Nephron progenitor cell (in vitro differentiated cells): ENCODE measurements at regions not wholly inside any gene's neighbourhood (a gene's known extent, or its start where the extent isn't known, plus 50 kb on each side); places are given as distances from the start of the nearest gene placed in this dataset.
A peak's percentile ranks its signal among the peaks of the same experiment; 100 is the strongest.

ENCODE experiments used
- DNase-seq: peaks from one replicate; pipeline ENCODE4 v3.0.0; 2021
- H3K27ac Mint-ChIP-seq: 2 replicates; pipeline ENCODE4 v1.8.0; 2021; ENCODE audit warnings: mild to moderate bottlenecking, moderate library complexity, mixed read lengths
- H3K27me3 Mint-ChIP-seq: 2 replicates; pipeline ENCODE4 v1.8.0; 2021; ENCODE audit warnings: mild to moderate bottlenecking, low read depth, mixed read lengths; ENCODE audit not compliant: poor library complexity
- H3K36me3 Mint-ChIP-seq: 2 replicates; pipeline ENCODE4 v1.8.0; 2021; ENCODE audit warnings: low read depth, mixed read lengths
- H3K4me1 Mint-ChIP-seq: 2 replicates; pipeline ENCODE4 v1.8.0; 2021; ENCODE audit warnings: mixed read lengths
- H3K4me3 Mint-ChIP-seq: 2 replicates; pipeline ENCODE4 v1.8.0; 2021; ENCODE audit warnings: mild to moderate bottlenecking, moderate library complexity, mixed read lengths
- H3K9me3 Mint-ChIP-seq: 2 replicates; pipeline ENCODE4 v1.8.0; 2021; ENCODE audit warnings: mild to moderate bottlenecking, moderate library complexity, mixed read lengths
- CTCF ChIP-seq: fragments of 200-600 bp; sonication (generic); IDR thresholded peaks from 2 replicates; pipeline ENCODE4 v1.5.0; 2021; ENCODE audit warnings: antibody characterized with exemption

- DNase-seq: no peak
- Mint-ChIP-seq H3K36me3 (no peaks in the 10 kb centered on the region), H3K4me1 (peaks cover 25% of the 10 kb centered on the region), H3K27ac (no peak overlapping the region), H3K4me3 (no peak overlapping the region), H3K9me3 (no peaks in the 10 kb centered on the region), H3K27me3 (peaks cover 25% of the 10 kb centered on the region)
- no peak for TF ChIP-seq CTCF
These were observed 101.6 kb downstream of the TENT4A start for GRCh38 chr5:6814816-6815215.

- DNase-seq: no peak
- peaks cover 10% of the 10 kb centered on the region for H3K36me3 Mint-ChIP-seq
- H3K9me3 Mint-ChIP-seq: peaks cover 22% of the 10 kb centered on the region
- peaks cover 39% of the 10 kb centered on the region for H3K4me1 Mint-ChIP-seq
- no peak overlapping the region for H3K4me3 Mint-ChIP-seq
- no peak for TF ChIP-seq CTCF
- H3K27me3 Mint-ChIP-seq: peaks cover 23% of the 10 kb centered on the region
- no peak overlapping the region for H3K27ac Mint-ChIP-seq
These were observed 105.6 kb downstream of the TENT4A start for GRCh38 chr5:6818594-6819511.

- DNase-seq: peak; percentile 27
- Mint-ChIP-seq H3K36me3 (peaks cover 10% of the 10 kb centered on the region), H3K9me3 (peaks cover 27% of the 10 kb centered on the region), H3K4me1 (peaks cover 43% of the 10 kb centered on the region), H3K27me3 (peaks cover 20% of the 10 kb centered on the region), H3K4me3 (no peak overlapping the region), H3K27ac (no peak overlapping the region)
- peak; percentile 57 for TF ChIP-seq CTCF
These were observed 106.3 kb downstream of the TENT4A start for GRCh38 chr5:6819521-6819920.

- peak; percentile 89 for TF ChIP-seq CTCF
- DNase-seq: peak; percentile 81
- no peak overlapping the region for H3K27ac Mint-ChIP-seq
- no peak overlapping the region for H3K4me3 Mint-ChIP-seq
- peaks cover 14% of the 10 kb centered on the region for H3K36me3 Mint-ChIP-seq
- peaks cover 12% of the 10 kb centered on the region for H3K27me3 Mint-ChIP-seq
- H3K9me3 Mint-ChIP-seq: peaks cover 34% of the 10 kb centered on the region
- H3K4me1 Mint-ChIP-seq: peaks cover 43% of the 10 kb centered on the region
These were observed 107.7 kb downstream of the TENT4A start for GRCh38 chr5:6820851-6821479.

- H3K4me3 Mint-ChIP-seq: no peak overlapping the region
These were observed 108.8 kb downstream of the TENT4A start for GRCh38 chr5:6822068-6822467.

More at GRCh38 chr5:6822068-6822467, 108.8 kb downstream of the TENT4A start:
- no peak for DNase-seq
- TF ChIP-seq CTCF: no peak
- peaks cover 34% of the 10 kb centered on the region for H3K9me3 Mint-ChIP-seq
- peaks cover 14% of the 10 kb centered on the region for H3K36me3 Mint-ChIP-seq
- H3K27ac Mint-ChIP-seq: no peak overlapping the region
- H3K4me1 Mint-ChIP-seq: peaks cover 44% of the 10 kb centered on the region
- H3K27me3 Mint-ChIP-seq: peaks cover 8% of the 10 kb centered on the region
